ACC112 (cell line): ENCODE measurements at regions not wholly inside any gene's neighbourhood (a gene's known extent, or its start where the extent isn't known, plus 50 kb on each side); places are given as distances from the start of the nearest gene placed in this dataset.
A peak's percentile ranks its signal among the peaks of the same experiment; 100 is the strongest.

ENCODE experiments used
- H2AFZ ChIP-seq: fragments of 200-600 bp; sonication (generic); one replicate; pipeline ENCODE4 v1.6.0; 2017; ENCODE audit warnings: antibody characterized with exemption, low read length; ENCODE audit not compliant: unreplicated experiment
- H3K27ac ChIP-seq: fragments of 200-600 bp; sonication (generic); 2 replicates; pipeline ENCODE4 v1.5.1; 2014; ENCODE audit warnings: low read depth, mild to moderate bottlenecking, antibody characterized with exemption, low read length, moderate library complexity
- H3K27me3 ChIP-seq: fragments of 200-600 bp; sonication (generic); 2 replicates; pipeline ENCODE4 v1.6.1; 2014; ENCODE audit warnings: mild to moderate bottlenecking, antibody characterized with exemption, low read length, moderate library complexity, mixed read lengths; ENCODE audit not compliant: insufficient read depth
- H3K36me3 ChIP-seq: fragments of 200-600 bp; sonication (generic); 2 replicates; pipeline ENCODE4 v1.6.1; 2016; ENCODE audit warnings: mild to moderate bottlenecking, antibody characterized with exemption, low read length, moderate library complexity, mixed read lengths; ENCODE audit not compliant: insufficient read depth
- H3K4me1 ChIP-seq: fragments of 200-600 bp; sonication (generic); one replicate; pipeline ENCODE4 v1.6.1; 2016; ENCODE audit warnings: low read length, mixed read lengths; ENCODE audit not compliant: insufficient read depth, unreplicated experiment, control insufficient read depth
- H3K4me3 ChIP-seq: fragments of 200-600 bp; sonication (generic); 2 replicates; pipeline ENCODE4 v1.5.1; 2014; ENCODE audit warnings: mild to moderate bottlenecking, low read depth, low read length
- H3K79me2 ChIP-seq: fragments of 200-600 bp; sonication (generic); one replicate; pipeline ENCODE4 v1.6.0; 2016; ENCODE audit warnings: low read length; ENCODE audit not compliant: control insufficient read depth, unreplicated experiment, insufficient read depth

DNA sequence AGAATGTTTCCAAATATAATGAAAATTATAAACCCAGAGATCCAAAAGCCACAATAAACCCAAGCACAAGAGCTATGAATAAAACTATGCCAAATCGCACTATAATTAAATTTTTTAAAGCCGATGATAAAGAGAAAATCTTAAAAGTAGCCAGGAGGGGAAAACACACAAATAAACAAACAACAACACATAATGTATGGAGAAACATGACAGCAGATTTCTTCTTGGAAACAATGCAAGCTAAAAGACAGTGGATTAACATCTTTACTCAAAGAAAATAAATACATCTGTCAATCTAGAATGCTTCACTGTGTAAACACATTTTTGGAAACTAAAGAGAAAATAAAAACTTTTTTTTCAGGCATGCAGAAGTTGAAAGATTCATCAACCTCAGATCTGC, 53.0 kb upstream of the SMOX start:
- no peak overlapping the region for H2AFZ ChIP-seq
- peaks cover 19% of the 10 kb centered on the region for H3K4me1 ChIP-seq
- H3K79me2 ChIP-seq = no peaks in the 10 kb centered on the region
- H3K4me3 ChIP-seq = no peak overlapping the region
- no peaks in the 10 kb centered on the region for H3K36me3 ChIP-seq
- H3K27ac ChIP-seq = no peak overlapping the region
- no peaks in the 10 kb centered on the region for H3K27me3 ChIP-seq

DNA sequence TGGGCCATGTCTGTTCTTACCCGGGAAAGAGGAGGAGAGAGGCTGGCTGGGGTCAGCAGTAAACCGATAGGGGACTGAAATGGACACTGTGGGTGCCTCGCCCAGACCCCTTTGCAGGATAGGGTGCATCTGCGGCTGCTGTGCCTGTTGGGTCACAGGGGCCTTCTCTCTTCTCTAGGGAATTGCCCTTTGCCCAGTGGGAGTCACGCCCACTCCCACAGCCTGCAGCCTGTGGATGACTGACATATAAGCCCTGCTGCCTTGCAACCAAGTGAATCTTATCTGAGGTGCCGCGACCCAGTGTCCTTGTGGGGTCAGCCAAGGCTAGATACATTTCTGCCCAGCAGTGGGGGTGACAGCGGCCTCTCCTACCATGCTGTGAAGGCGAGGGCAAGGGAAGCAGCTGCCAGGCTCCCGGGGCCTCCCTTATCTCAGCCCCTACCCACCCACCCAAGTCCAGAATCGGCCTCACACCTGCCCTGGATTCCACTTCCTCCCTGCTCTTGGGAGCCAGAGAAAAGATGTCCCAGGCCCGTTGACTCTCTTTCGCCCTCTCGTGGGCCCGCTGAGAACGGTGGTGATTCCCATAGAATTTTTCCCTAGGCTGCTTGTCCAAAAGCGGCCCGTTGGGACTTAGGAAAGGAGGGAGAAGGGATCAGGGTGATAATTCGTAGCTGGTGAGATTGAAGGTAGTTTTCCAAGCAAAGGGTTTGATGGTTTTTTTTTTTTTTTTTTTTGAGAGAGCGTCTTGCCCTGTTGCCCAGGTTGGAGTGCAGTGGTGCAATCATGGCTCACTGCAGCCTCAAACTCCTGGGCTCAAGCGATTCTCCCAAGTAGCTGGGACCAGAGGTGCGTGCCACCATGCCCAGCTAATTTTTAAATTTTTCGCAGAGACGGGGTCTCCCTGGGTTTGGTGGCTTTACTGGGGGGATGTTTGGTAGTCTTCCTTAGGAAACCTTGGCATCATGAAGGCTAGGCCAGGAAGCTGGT, 56.8 kb upstream of the SMOX start:
- Histone ChIP-seq H3K4me1 (peaks cover 19% of the 10 kb centered on the region), H3K36me3 (no peaks in the 10 kb centered on the region), H3K4me3 (no peak overlapping the region), H3K27me3 (no peaks in the 10 kb centered on the region), H3K79me2 (no peaks in the 10 kb centered on the region), H2AFZ (peak overlapping the region; percentile 36), H3K27ac (peak overlapping the region; percentile 97)

DNA sequence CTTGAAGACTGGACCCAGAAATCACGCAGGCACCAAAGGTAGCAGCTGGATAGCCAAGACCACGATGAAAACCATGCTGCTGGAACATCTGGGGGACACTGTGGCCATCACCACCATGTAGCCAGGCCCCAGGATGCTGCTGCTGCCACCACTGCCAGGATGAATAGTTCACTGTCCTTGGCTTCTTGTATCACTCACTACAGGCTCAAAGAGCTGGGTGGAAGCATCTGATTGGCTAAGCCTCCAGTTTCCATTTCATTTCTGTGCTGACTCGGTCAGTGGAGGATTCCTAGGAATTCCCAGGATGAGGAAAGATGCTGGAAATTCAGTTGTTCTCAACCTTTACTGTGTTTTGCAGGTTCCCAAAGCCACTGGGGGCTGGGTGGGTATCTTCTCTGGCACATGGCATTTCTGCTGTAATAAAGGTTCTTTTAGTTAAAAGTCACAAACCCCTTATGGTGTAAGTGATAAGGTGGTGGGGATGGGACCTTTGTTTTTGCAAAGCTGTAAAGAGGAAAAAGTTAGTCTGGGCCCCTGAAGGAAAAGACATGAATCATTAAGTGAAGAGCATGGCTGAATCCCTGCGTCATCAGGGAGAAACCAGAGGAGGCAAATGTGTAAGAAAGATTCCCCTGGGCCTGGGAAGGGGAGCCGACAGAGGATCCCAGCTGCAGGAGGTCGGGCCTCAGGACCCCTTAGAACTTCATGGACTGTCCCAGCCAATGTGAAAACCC, 57.7 kb upstream of the SMOX start:
- H3K27me3 ChIP-seq = no peaks in the 10 kb centered on the region
- peak overlapping the region; percentile 36 for H2AFZ ChIP-seq
- H3K27ac ChIP-seq = peak overlapping the region; percentile 97
- peaks cover 19% of the 10 kb centered on the region for H3K4me1 ChIP-seq
- H3K4me3 ChIP-seq = peak overlapping the region; percentile 40
- no peaks in the 10 kb centered on the region for H3K36me3 ChIP-seq
- H3K79me2 ChIP-seq = no peaks in the 10 kb centered on the region

DNA sequence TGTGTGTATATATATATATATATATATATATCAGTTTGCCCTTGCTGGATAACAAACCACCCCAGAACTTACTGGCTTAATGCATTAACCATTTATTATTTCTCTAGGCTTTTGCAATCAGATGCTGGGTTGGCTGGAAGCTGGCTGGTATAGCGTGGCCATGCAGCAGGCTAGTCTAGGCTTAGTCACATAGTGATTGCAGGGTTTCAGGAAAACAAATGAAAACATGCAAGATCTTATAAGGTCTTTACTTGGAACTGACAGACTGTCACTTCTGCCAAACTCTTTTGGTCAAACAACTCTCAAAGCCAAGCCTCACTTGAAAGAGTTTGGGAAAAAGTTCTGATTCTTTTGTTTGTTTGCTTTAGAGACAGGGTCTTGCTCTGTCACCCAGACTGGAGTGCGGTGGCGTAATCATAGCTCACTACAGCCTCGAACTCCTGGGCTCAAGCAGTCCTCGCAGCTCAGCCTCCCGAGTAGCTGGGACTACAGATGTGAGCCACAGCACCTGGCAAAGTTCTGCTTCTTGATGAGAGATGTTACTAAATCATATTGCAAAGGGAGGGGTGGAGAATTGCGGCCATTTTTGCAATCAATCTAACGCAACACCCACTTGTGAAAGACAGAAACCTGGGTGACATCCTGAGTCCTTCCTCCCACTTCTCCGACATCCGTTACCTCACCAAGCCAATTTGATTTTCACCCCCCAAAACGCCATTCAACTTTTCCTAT, 58.7 kb upstream of the SMOX start:
- Histone ChIP-seq H3K4me3 (peak overlapping the region; percentile 40), H3K79me2 (no peaks in the 10 kb centered on the region), H3K27me3 (no peaks in the 10 kb centered on the region), H3K27ac (peak overlapping the region; percentile 97), H3K36me3 (no peaks in the 10 kb centered on the region), H3K4me1 (peaks cover 27% of the 10 kb centered on the region), H2AFZ (no peak overlapping the region)

DNA sequence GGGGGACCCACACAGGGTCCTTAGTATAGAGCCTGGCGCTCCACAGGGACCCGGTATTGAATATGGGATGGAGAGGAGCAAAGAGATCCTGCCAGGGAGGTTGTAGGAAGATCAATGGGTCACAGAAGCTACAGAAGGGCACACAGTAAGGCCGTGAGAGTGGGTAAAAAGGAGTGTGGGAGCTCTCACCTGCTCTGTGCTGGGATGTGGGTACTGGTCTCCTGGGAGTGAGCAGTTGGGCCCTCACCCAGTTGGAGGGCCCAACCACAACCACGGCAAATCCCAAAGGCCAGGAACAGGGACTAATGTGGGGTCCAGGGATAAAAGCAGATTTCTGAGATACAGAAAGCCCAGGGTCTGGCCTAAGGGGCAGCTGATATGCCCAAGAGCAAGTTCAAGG, 59.9 kb upstream of the SMOX start:
- H3K27me3 ChIP-seq = no peaks in the 10 kb centered on the region
- H3K4me1 ChIP-seq = peaks cover 39% of the 10 kb centered on the region
- H3K79me2 ChIP-seq = no peaks in the 10 kb centered on the region
- no peak overlapping the region for H3K4me3 ChIP-seq
- H3K27ac ChIP-seq = peak overlapping the region; percentile 35; the same call in 1 of the 2 replicates
- H3K36me3 ChIP-seq = no peaks in the 10 kb centered on the region
- no peak overlapping the region for H2AFZ ChIP-seq

DNA sequence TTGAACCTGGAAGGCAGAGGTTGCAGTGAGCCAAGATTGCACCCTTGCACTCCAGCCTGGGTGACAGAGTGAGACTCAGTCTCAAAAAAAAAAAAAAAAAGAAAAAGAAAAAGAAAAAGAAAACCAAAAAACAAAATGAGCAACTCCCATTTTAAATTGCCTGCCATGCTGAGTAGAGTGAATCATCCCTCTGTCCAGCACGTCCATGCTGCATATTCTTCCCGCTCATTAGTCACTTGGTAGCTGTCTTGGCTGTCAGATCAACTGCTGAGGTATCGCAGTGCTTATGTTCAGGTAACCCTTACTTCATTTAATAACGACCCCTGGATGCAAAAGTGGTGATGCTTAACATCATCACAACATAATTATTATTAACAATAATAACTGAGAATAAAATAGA, 60.7 kb upstream of the SMOX start:
- Histone ChIP-seq H3K4me3 (no peak overlapping the region), H3K27ac (no peak overlapping the region), H3K79me2 (no peaks in the 10 kb centered on the region), H3K4me1 (peaks cover 46% of the 10 kb centered on the region), H2AFZ (no peak overlapping the region), H3K36me3 (no peaks in the 10 kb centered on the region), H3K27me3 (no peaks in the 10 kb centered on the region)

DNA sequence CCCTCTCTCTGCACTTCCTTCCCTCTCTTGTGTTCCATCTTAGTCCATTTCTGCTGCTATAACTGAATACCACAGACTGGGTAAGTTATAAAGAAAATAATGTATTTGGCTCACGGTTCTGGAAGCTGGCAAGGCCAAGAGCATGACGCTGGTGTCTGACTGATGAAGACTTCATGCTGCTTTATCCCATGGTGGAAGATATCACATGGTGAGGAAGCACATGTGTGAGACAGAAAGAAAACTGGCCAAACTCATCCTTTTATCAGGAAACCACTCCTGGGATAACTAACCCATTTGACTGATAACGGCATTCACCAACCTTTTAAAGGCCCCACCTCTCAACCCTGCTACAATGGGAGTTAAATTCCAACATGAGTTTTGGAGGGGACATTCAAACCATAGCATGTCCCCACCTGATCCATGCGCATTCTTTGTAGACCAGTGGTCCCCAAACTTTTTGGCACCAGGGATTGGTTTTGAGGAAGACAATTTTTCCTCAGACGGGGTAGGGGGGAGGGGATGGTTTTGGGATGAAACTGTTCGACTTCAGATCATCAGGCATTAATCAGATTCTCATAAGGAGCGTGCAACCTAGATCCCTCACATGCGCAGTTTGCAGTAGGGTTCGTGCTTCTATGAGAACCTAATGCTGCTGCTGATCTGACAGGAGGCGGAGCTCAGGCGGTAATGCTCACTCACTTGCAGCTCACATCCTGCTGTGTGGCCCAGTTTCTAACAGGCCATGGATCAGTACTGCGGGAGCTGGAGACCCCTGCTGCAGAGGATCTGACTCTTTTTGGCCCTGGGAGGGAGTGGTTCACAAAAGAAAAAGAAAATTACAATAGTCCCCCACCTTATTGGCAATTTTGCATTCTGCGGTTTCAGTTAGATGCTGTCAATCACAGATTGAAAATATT, 61.6 kb upstream of the SMOX start:
- Histone ChIP-seq H3K27me3 (no peaks in the 10 kb centered on the region), H3K27ac (no peak overlapping the region), H3K36me3 (no peaks in the 10 kb centered on the region), H3K4me3 (no peak overlapping the region), H3K4me1 (peaks cover 54% of the 10 kb centered on the region), H3K79me2 (no peaks in the 10 kb centered on the region), H2AFZ (no peak overlapping the region)

DNA sequence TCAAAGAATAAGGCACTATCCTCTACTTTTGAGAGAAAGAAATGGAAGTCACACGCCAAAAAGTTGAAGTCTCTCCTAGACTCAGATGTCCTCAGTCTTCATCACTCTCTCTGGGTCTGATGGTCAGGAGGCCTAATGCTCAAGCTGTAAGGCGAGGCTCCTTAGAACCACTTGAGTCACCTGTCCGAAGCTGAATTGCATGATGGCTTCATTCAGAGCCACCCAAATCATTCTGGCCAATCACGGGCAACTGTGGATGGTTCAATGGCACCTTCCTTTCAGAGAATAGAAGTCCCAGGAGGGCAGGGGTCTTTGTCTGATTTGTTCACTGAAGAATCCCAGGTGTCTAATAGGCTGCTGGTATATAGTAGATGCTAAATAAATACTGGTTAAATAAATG, 63.9 kb upstream of the SMOX start:
- Histone ChIP-seq H3K36me3 (no peaks in the 10 kb centered on the region), H3K27ac (peak overlapping the region; percentile 99), H3K27me3 (no peaks in the 10 kb centered on the region), H3K4me1 (peaks cover 43% of the 10 kb centered on the region), H2AFZ (no peak overlapping the region), H3K4me3 (no peak overlapping the region), H3K79me2 (no peaks in the 10 kb centered on the region)

DNA sequence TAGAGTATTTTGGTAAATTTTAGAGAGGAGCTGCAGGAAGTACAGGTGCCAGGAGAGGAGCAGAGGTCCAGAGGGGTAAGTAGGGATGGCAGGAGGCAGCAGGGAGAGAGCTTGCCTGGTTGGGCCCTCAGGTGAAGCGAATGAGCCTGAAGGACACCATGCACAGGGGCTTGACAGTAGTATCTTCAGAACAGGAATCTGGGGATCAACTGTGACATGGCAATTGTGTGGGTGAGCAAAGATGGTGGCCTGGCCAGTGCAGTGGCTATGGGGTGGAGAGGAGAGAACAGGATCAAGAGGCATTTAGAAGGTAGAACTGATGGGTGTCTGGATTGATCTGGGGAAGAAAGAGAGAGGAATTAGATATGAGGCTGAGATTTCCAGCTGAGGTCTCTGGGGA, 64.5 kb upstream of the SMOX start:
- Histone ChIP-seq H3K79me2 (no peaks in the 10 kb centered on the region), H3K36me3 (no peaks in the 10 kb centered on the region), H3K4me3 (no peak overlapping the region), H3K27me3 (no peaks in the 10 kb centered on the region), H2AFZ (no peak overlapping the region), H3K4me1 (peaks cover 43% of the 10 kb centered on the region), H3K27ac (peak overlapping the region; percentile 99)
